H1 (cell line): ENCODE measurements at regions not wholly inside any gene's neighbourhood (a gene's known extent, or its start where the extent isn't known, plus 50 kb on each side); places are given as distances from the start of the nearest gene placed in this dataset.

Source experiments
- CHD2 ChIP-seq: IDR thresholded peaks from 2 replicates; pipeline ENCODE4 v1.6.1; 2012; ENCODE audit warnings: low read length, improper control_type of control experiment
- POLR2A ChIP-seq, 2 experiments: IDR thresholded peaks; 1 replicate in 1 of 2; 2 replicates in 1 of 2; pipeline ENCODE4 v1.6.1; 2011; ENCODE audit warnings: low read depth in 2 of 2, low read length in 2 of 2, mild to moderate bottlenecking in 2 of 2; ENCODE audit errors: control extremely low read depth in 1 of 2

DNA sequence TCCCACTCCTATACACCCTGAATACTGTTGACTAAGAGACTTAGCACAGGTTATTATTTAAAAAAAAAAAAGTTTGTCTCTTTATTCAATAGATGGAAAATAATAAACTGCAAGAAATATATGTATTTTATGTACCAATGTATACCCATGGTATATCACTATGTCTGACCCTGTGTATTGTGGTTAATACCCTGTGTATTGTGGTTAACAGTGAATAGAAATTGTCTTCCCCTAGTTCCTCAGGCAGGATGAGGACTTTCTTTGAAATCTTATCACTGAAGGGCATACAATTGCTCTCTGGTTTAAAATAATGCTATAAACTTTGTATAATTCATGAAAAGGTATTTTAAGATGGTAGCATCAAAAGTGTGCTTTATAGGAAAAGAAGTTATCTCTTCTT lies 80.0 kb upstream of the TMEM106B start:
- TF ChIP-seq CHD2 (no peak), POLR2A (IDR thresholded peaks at IDR 0.05; ENCODE audit: control extremely low read depth in 1 of 2, low read depth in 2 of 2, low read length in 2 of 2) (no peak)
